Ovary (tissue), 3 donors: ENCODE measurements at regions not wholly inside any gene's neighbourhood (a gene's known extent, or its start where the extent isn't known, plus 50 kb on each side); places are given as distances from the start of the nearest gene placed in this dataset.

Source experiments
- CTCF ChIP-seq, 3 donors: fragments of 450-650 bp in 2 of 3; fragments of 200-600 bp in 1 of 3; IDR thresholded peaks; one replicate each; pipeline versions ENCODE4 v1.5.1 to v1.8.0; 2016 to 2022; ENCODE audit warnings: antibody characterized with exemption in 3 of 3, mild to moderate bottlenecking in 1 of 3
- POLR2A ChIP-seq: fragments of 450-650 bp; IDR thresholded peaks from one replicate; pipeline ENCODE4 v1.6.1; 2017; ENCODE audit warnings: antibody characterized with exemption, mild to moderate bottlenecking, moderate library complexity
- donor health status: DM: no; HTN: no; CAD: no.

DNA sequence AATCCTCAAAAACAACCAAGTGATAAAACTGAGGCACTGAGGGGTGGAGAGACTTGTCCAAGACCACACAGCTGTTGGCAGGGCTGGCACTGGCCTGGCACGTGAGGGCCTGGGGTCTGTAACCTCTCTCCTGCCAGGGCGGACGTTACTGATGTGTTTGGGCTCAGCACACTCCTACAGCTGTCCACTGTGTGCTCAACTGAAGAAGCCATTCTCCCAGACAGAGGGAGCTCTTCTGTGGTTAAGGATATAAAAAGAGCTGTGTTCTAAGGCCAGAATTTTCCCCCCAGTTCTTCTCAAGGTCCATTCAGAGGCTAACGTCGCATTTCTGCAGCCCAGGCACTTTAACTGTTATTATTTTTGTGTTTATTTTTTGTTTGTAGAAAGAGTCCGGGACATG lies 429.0 kb upstream of the ATP11B start:
- TF ChIP-seq CTCF (IDR thresholded peaks at IDR 0.05) (no peak), POLR2A (no peak)
